Esophagus muscularis mucosa (tissue), 4 donors: ENCODE measurements at regions not wholly inside any gene's neighbourhood (a gene's known extent, or its start where the extent isn't known, plus 50 kb on each side); places are given as distances from the start of the nearest gene placed in this dataset.
A peak's percentile ranks its signal among the peaks of the same experiment; 100 is the strongest.

ENCODE experiments used
- DNase-seq: peaks from one replicate; pipeline ENCODE4 v3.0.0-alpha.2; 2017; ENCODE audit errors: extremely low spot score
- H3K27ac ChIP-seq, 4 donors: fragments of 200-600 bp; sonication (generic); replicated peaks in 1 of 4; 1 replicate in 3 of 4; 2 replicates in 1 of 4; pipeline ENCODE4 v1.5.1; 2016 to 2019; ENCODE audit warnings: mild to moderate bottlenecking in 1 of 4
- H3K27me3 ChIP-seq, 4 donors: fragments of 200-600 bp; sonication (generic); one replicate each; pipeline versions ENCODE4 v1.5.1 to v1.6.0; 2016 to 2019
- H3K36me3 ChIP-seq, 4 donors: fragments of 200-600 bp; sonication (generic); one replicate each; pipeline ENCODE4 v1.5.1; 2016 to 2019
- H3K4me1 ChIP-seq, 4 donors: fragments of 200-600 bp; sonication (generic); one replicate each; pipeline ENCODE4 v1.5.1; 2016 to 2019
- H3K4me3 ChIP-seq, 4 donors: fragments of 200-600 bp; sonication (generic); 1 replicate in 2 of 4; 2 replicates in 2 of 4; pipeline ENCODE4 v1.5.1; 2016 to 2019; ENCODE audit warnings: mild to moderate bottlenecking in 4 of 4, moderate library complexity in 1 of 4
- H3K9me3 ChIP-seq, 4 donors: fragments of 200-600 bp; sonication (generic); 1 replicate in 3 of 4; 2 replicates in 1 of 4; pipeline ENCODE4 v1.5.1; 2016 to 2019
- CTCF ChIP-seq, 3 experiments: fragments of 200-600 bp in 2 of 3; fragments of 450-650 bp in 1 of 3; sonication (generic) in 2 of 3; IDR thresholded peaks; one replicate each; pipeline ENCODE4 v1.5.1; 2017 to 2019; ENCODE audit warnings: antibody characterized with exemption in 3 of 3, mild to moderate bottlenecking in 2 of 3, moderate library complexity in 1 of 3
- EP300 ChIP-seq: sonication (generic); formaldehyde crosslinking; IDR thresholded peaks from one replicate; pipeline ENCODE4 v1.6.1; 2017; ENCODE audit warnings: antibody characterized with exemption
- POLR2A ChIP-seq: fragments of 450-650 bp; IDR thresholded peaks from one replicate; pipeline ENCODE4 v1.6.1; 2017; ENCODE audit warnings: antibody characterized with exemption, moderate library complexity, mild to moderate bottlenecking, low read depth
- POLR2AphosphoS5 ChIP-seq, 2 donors: sonication (generic); formaldehyde crosslinking; IDR thresholded peaks; one replicate each; pipeline ENCODE4 v1.6.1; 2017; ENCODE audit warnings: antibody characterized with exemption in 2 of 2
- WGBS: methylation state at CpG from one replicate; pipeline ENCODE4 v1.1.5; 2018; 5-methylcytosine and 5-hydroxymethylcytosine counted together
- intact Hi-C: fragments of 100-400 bp; cut with DNase I; formaldehyde crosslinking; loops from one replicate; pipeline ENCODE4 v1.15.1; 2023

- Histone ChIP-seq H3K27ac (peak overlapping the region; percentile 45 to 63 (median 56)), H3K4me3 (no peak overlapping the region), H3K4me1 (peaks cover 23 to 60% (median 35%) of the 10 kb centered on the region in 4 donors), H3K9me3 (no peaks in the 10 kb centered on the region), H3K27me3 (no peaks in the 10 kb centered on the region), H3K36me3 (no peaks in the 10 kb centered on the region)
- 66% methylated on average over 5 of the region's 5 CpGs for whole genome bisulfite sequencing
- intact Hi-C loops, result no loop called here
- DNase-seq, result no peak
- TF ChIP-seq CTCF (IDR thresholded peaks at IDR 0.05), result no peak
- no peak for TF ChIP-seq POLR2A
- TF ChIP-seq EP300, result no peak
- TF ChIP-seq POLR2AphosphoS5 (IDR thresholded peaks at IDR 0.05), result no peak
Measured at GRCh38 chr9:109910671-109911518, 130.9 kb downstream of the PALM2AKAP2 start.

GRCh38 chr9:109912082-109912582, 132.1 kb downstream of the PALM2AKAP2 start:
- no peak for DNase-seq
- WGBS, result 48% methylated on average over 4 of the region's 4 CpGs
- peaks cover 23 to 55% (median 30%) of the 10 kb centered on the region in 4 donors for H3K4me1 ChIP-seq
- no peaks in the 10 kb centered on the region for H3K36me3 ChIP-seq
- H3K9me3 ChIP-seq, result no peaks in the 10 kb centered on the region
- H3K4me3 ChIP-seq, result no peak overlapping the region
- intact Hi-C loops, result no loop called here
- peak overlapping the region; percentile 3 to 63 (median 56) for H3K27ac ChIP-seq
- H3K27me3 ChIP-seq, result no peaks in the 10 kb centered on the region
- peak in 1 of 2 donors; percentile 9 for TF ChIP-seq POLR2AphosphoS5 (IDR thresholded peaks at IDR 0.05)
- no peak for TF ChIP-seq POLR2A

GRCh38 chr9:109912726-109913460, 132.9 kb downstream of the PALM2AKAP2 start:
- DNase-seq, result no peak
- intact Hi-C loops, result no loop called here
- H3K9me3 ChIP-seq, result no peaks in the 10 kb centered on the region
- TF ChIP-seq CTCF (IDR thresholded peaks at IDR 0.05) (no peak), POLR2A (no peak), EP300 (no peak), POLR2AphosphoS5 (IDR thresholded peaks at IDR 0.05) (no peak)
- 59% methylated on average over 7 of the region's 7 CpGs for WGBS
- peaks cover 26 to 63% (median 34%) of the 10 kb centered on the region in 4 donors for H3K4me1 ChIP-seq
- no peaks in the 10 kb centered on the region for H3K27me3 ChIP-seq
- no peak overlapping the region for H3K4me3 ChIP-seq
- H3K36me3 ChIP-seq, result no peaks in the 10 kb centered on the region
- H3K27ac ChIP-seq, result peak overlapping the region; percentile 3 to 63 (median 56)

GRCh38 chr9:109913461-109913810, 133.4 kb downstream of the PALM2AKAP2 start:
- Histone ChIP-seq H3K27me3 (no peaks in the 10 kb centered on the region), H3K4me3 (no peak overlapping the region), H3K27ac (peak overlapping the region in 3 of 4 donors; percentile 55 to 63 (median 56)), H3K36me3 (no peaks in the 10 kb centered on the region), H3K4me1 (peaks cover 31 to 67% (median 40%) of the 10 kb centered on the region in 4 donors), H3K9me3 (no peaks in the 10 kb centered on the region)
- WGBS, result 44% methylated on average over 2 of the region's 2 CpGs
- no peak for DNase-seq
- TF ChIP-seq CTCF (IDR thresholded peaks at IDR 0.05), result no peak
- no peak for TF ChIP-seq POLR2A
- no peak for TF ChIP-seq EP300
- TF ChIP-seq POLR2AphosphoS5 (IDR thresholded peaks at IDR 0.05), result no peak
- intact Hi-C loops, result no loop called here
